ENCODE measurements at regions not wholly inside any gene's neighbourhood (a gene's known extent, or its start where the extent isn't known, plus 50 kb on each side); places are given as distances from the start of the nearest gene placed in this dataset.
"Not testable (repeated sequence)": the region's sequence is repeated elsewhere in the genome, so short reads cannot be mapped to it uniquely, and the experiment has no call there.

- intact Hi-C loops (cut with micrococcal nuclease) = no loop called here
Measured at GRCh38 chr3:105235785-105236184, 130.9 kb upstream of the ALCAM start.

- intact Hi-C loops (cut with micrococcal nuclease) = no loop called here
Measured at GRCh38 chr3:105238367-105238766, 128.3 kb upstream of the ALCAM start.

- intact Hi-C loops (cut with micrococcal nuclease) = no loop called here
Measured at GRCh38 chr3:105243076-105243475, 123.6 kb upstream of the ALCAM start.

- intact Hi-C loops (cut with micrococcal nuclease) = no loop called here
Measured at GRCh38 chr3:105246536-105246935, 120.2 kb upstream of the ALCAM start.

- intact Hi-C loops (cut with micrococcal nuclease) = no loop called here
Measured at GRCh38 chr3:105253225-105253624, 113.5 kb upstream of the ALCAM start.

- intact Hi-C loops (cut with micrococcal nuclease) = no loop called here
Measured at GRCh38 chr3:105254154-105254553, 112.6 kb upstream of the ALCAM start.

GRCh38 chr3:105255350-105255749, 111.4 kb upstream of the ALCAM start:
- intact Hi-C loops (cut with micrococcal nuclease) = no loop called here

GRCh38 chr3:105259496-105259895, 107.2 kb upstream of the ALCAM start:
- intact Hi-C loops (cut with micrococcal nuclease) = no loop called here

GRCh38 chr3:105260385-105260784, 106.3 kb upstream of the ALCAM start:
- intact Hi-C loops (cut with micrococcal nuclease) = no loop called here

GRCh38 chr3:105274536-105274935, 92.2 kb upstream of the ALCAM start:
- intact Hi-C loops (cut with micrococcal nuclease) = no loop called here

GRCh38 chr3:105274958-105275357, 91.8 kb upstream of the ALCAM start:
- intact Hi-C loops (cut with micrococcal nuclease) = no loop called here

GRCh38 chr3:105277656-105278055, 89.1 kb upstream of the ALCAM start:
- intact Hi-C loops (cut with micrococcal nuclease) = no loop called here

- intact Hi-C loops (cut with micrococcal nuclease) = no loop called here
Measured at GRCh38 chr3:105278688-105279087, 88.0 kb upstream of the ALCAM start.

- intact Hi-C loops (cut with micrococcal nuclease) = no loop called here
Measured at GRCh38 chr3:105281989-105282388, 84.7 kb upstream of the ALCAM start.

- intact Hi-C loops (cut with micrococcal nuclease) = no loop called here
Measured at GRCh38 chr3:105284876-105285275, 81.8 kb upstream of the ALCAM start.

GRCh38 chr3:105285653-105286241, 81.0 kb upstream of the ALCAM start:
- intact Hi-C loops (cut with micrococcal nuclease) = no loop called here

GRCh38 chr3:105293441-105293840, 73.3 kb upstream of the ALCAM start:
- intact Hi-C loops (cut with micrococcal nuclease) = no loop called here

- intact Hi-C loops (cut with micrococcal nuclease) = not testable (repeated sequence)
Measured at GRCh38 chr3:105296182-105296822, 70.4 kb upstream of the ALCAM start.

- intact Hi-C loops (cut with micrococcal nuclease) = no loop called here
Measured at GRCh38 chr3:105304487-105304886, 62.2 kb upstream of the ALCAM start.

GRCh38 chr3:105315144-105315543, 51.6 kb upstream of the ALCAM start:
- intact Hi-C loops (cut with micrococcal nuclease) = no loop called here

GRCh38 chr3:105315815-105316214, 50.9 kb upstream of the ALCAM start:
- intact Hi-C loops (cut with micrococcal nuclease) = no loop called here

GRCh38 chr3:105316331-105316730, 50.4 kb upstream of the ALCAM start:
- intact Hi-C loops (cut with micrococcal nuclease) = no loop called here
